ENCODE measurements at regions not wholly inside any gene's neighbourhood (a gene's known extent, or its start where the extent isn't known, plus 50 kb on each side); places are given as distances from the start of the nearest gene placed in this dataset.

GRCh38 chr2:6556755-6557154 is 309.0 kb downstream of the CMPK2 start:
- H3K4me3 ChIP-seq (ENCODE audit: low read depth, low read length), result no peak overlapping the region
- peak; percentile 8 for DNase-seq (ENCODE audit: low read depth)
- TF ChIP-seq, protein P1, sequence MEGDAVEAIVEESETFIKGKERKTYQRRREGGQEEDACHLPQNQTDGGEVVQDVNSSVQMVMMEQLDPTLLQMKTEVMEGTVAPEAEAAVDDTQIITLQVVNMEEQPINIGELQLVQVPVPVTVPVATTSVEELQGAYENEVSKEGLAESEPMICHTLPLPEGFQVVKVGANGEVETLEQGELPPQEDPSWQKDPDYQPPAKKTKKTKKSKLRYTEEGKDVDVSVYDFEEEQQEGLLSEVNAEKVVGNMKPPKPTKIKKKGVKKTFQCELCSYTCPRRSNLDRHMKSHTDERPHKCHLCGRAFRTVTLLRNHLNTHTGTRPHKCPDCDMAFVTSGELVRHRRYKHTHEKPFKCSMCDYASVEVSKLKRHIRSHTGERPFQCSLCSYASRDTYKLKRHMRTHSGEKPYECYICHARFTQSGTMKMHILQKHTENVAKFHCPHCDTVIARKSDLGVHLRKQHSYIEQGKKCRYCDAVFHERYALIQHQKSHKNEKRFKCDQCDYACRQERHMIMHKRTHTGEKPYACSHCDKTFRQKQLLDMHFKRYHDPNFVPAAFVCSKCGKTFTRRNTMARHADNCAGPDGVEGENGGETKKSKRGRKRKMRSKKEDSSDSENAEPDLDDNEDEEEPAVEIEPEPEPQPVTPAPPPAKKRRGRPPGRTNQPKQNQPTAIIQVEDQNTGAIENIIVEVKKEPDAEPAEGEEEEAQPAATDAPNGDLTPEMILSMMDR (IDR thresholded peaks at IDR 0.05; ENCODE audit: control insufficient read depth, extremely low read depth, insufficient read depth), result no peak

- DNase-seq (ENCODE audit: low read depth), result no peak
- TF ChIP-seq, protein P1 (IDR thresholded peaks at IDR 0.05; ENCODE audit: control insufficient read depth, extremely low read depth, insufficient read depth), result no peak
- H3K4me3 ChIP-seq (ENCODE audit: low read depth, low read length), result no peak overlapping the region
Measured at GRCh38 chr2:6557737-6558136, 308.0 kb downstream of the CMPK2 start.

- TF ChIP-seq, protein P1 (IDR thresholded peaks at IDR 0.05; ENCODE audit: control insufficient read depth, extremely low read depth, insufficient read depth), result no peak
- no peak for DNase-seq (ENCODE audit: low read depth)
Measured at GRCh38 chr2:6562771-6563170, 302.9 kb downstream of the CMPK2 start.

DNA sequence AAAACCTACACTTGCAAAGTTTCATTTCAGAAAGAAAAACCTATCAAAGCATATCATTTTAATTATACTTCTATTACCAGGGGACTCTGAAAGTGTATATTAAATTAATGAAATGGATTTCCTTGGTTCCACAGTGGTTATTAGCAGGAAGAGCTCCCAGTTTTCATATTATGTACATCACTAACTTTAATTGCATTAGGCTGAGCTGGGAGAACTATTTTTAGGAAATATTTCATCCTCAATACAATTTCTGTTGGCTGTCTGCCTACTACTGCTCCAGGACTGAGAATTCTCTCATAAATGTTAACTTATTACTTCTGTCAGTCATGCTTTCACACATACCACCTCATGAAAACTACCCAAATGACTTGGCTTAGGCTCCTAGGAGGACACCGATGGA is 301.4 kb downstream of the CMPK2 start:
- no peak for DNase-seq (ENCODE audit: low read depth)
- TF ChIP-seq, protein P1 (IDR thresholded peaks at IDR 0.05; ENCODE audit: control insufficient read depth, extremely low read depth, insufficient read depth), result no peak
- no peak overlapping the region for H3K4me3 ChIP-seq (ENCODE audit: low read depth, low read length)

More at GRCh38 chr2:6562771-6563170, 302.9 kb downstream of the CMPK2 start:
- H3K4me3 ChIP-seq (ENCODE audit: low read depth, low read length), result no peak overlapping the region

DNA sequence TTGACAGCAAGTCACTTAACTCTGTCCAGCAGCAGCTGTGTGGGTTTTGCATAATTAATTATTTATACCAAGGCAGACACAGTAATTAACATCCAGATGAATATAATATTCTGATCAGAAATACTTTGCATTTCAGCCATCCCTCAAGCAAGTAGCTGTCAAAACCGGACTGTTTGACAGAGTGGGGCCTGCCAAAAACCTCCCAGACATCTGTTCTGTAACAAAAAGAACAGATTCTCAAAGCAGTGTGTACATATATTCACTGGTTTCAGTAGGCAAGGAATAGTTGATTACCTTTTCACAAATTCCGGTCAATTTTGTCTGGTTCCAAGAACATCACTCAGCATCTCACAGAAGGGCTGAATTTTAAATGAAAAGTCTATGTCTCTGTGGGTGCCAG is 291.6 kb downstream of the CMPK2 start:
- no peak for DNase-seq (ENCODE audit: low read depth)
- no peak overlapping the region for H3K4me3 ChIP-seq (ENCODE audit: low read depth, low read length)
- TF ChIP-seq, protein P1 (IDR thresholded peaks at IDR 0.05; ENCODE audit: control insufficient read depth, extremely low read depth, insufficient read depth), result no peak

DNA sequence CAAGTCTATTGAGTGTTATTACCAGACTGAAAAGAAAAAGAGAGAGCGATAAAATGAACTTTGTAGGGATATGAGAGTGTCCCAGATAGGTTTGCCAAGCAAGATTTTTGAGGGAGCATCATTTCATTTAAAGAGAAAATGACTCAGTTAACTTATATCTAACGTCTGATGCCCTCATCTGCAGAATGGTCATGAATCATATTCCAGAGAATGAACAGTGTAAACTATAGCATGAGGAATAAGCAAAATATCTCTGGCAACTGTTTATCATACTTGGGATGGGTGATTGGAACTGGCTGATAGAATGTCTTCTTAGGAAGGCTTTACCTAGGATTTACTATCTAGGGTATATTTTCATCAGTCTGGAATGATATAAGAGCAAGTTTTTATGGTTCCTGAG is 289.4 kb downstream of the CMPK2 start:
- TF ChIP-seq, protein P1 (IDR thresholded peaks at IDR 0.05; ENCODE audit: control insufficient read depth, extremely low read depth, insufficient read depth), result no peak
- H3K4me3 ChIP-seq (ENCODE audit: low read depth, low read length), result no peak overlapping the region
- no peak for DNase-seq (ENCODE audit: low read depth)

DNA sequence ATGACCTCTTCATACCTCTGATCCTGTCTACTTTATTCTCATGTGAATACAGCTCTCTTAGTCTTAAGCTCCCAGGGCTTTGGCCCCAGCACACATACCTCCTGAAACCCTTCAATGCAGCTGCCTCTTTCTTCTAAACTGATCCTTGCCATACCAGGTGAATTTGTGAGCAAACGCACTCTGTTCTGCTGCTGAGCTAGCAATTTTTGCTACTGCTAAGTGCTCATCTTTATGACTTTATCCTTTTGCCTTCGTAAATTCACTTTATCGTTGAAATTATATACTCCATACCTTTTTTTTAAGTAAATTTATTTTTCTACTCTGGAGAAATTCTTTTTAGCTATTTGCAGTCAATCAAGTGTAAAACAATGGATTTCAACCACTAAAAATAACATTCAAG is 287.7 kb downstream of the CMPK2 start:
- no peak for DNase-seq (ENCODE audit: low read depth)
- TF ChIP-seq, protein P1 (IDR thresholded peaks at IDR 0.05; ENCODE audit: control insufficient read depth, extremely low read depth, insufficient read depth), result no peak
- H3K4me3 ChIP-seq (ENCODE audit: low read depth, low read length), result no peak overlapping the region
